Duodenal mucosa (tissue), 2 donors: ENCODE measurements at regions not wholly inside any gene's neighbourhood (a gene's known extent, or its start where the extent isn't known, plus 50 kb on each side); places are given as distances from the start of the nearest gene placed in this dataset.

ENCODE experiments used
- H3K27ac ChIP-seq: one replicate; pipeline ENCODE4 v1.7.0; 2013; ENCODE audit warnings: low read depth, low read length
- H3K27me3 ChIP-seq, 2 donors: one replicate each; pipeline ENCODE4 v1.7.0; 2013; ENCODE audit warnings: low read length in 2 of 2, control low read depth in 1 of 2; ENCODE audit not compliant: insufficient read depth in 2 of 2, control insufficient read depth in 1 of 2
- H3K36me3 ChIP-seq, 2 donors: one replicate each; pipeline ENCODE4 v1.7.0; 2013; ENCODE audit warnings: low read length in 2 of 2, control low read depth in 1 of 2; ENCODE audit not compliant: insufficient read depth in 2 of 2, control insufficient read depth in 1 of 2
- H3K4me1 ChIP-seq, 2 donors: one replicate each; pipeline ENCODE4 v1.7.0; 2013; ENCODE audit warnings: low read length in 2 of 2, control low read depth in 1 of 2; ENCODE audit not compliant: insufficient read depth in 2 of 2, control insufficient read depth in 1 of 2
- H3K4me3 ChIP-seq, 2 donors: one replicate each; pipeline ENCODE4 v1.7.0; 2013; ENCODE audit warnings: low read length in 2 of 2, low read depth in 1 of 2
- H3K9ac ChIP-seq, 2 donors: one replicate each; pipeline ENCODE4 v1.7.0; 2013; ENCODE audit warnings: low read length in 2 of 2, low read depth in 1 of 2
- H3K9me3 ChIP-seq, 2 donors: one replicate each; pipeline ENCODE4 v1.7.0; 2013; ENCODE audit warnings: low read length in 2 of 2, control low read depth in 1 of 2; ENCODE audit not compliant: control insufficient read depth in 1 of 2

DNA sequence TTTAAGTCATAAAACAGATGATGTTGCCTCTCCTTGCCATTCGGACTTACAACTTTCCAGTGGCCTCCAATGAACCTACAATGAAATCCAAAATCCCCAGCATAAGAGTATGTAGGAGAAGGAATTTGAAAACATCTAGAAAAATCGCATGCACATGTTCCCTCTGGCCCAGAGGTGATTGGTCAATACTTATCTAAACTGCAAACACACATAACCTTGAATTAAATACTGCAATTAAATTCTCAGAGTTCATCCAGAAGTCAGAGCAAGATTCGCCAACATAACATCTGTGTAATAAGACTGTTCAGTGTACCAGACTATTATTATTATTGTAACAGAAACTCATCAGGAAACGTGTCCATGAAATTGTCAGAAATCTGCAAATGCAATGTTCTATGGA lies 82.2 kb upstream of the USP29 start:
- Histone ChIP-seq H3K27me3 (no peaks in the 10 kb centered on the region), H3K9ac (no peak overlapping the region), H3K27ac (no peak overlapping the region), H3K4me3 (no peak overlapping the region), H3K4me1 (no peaks in the 10 kb centered on the region), H3K36me3 (no peaks in the 10 kb centered on the region), H3K9me3 (peaks cover 20 to 22% of the 10 kb centered on the region in 2 donors)

DNA sequence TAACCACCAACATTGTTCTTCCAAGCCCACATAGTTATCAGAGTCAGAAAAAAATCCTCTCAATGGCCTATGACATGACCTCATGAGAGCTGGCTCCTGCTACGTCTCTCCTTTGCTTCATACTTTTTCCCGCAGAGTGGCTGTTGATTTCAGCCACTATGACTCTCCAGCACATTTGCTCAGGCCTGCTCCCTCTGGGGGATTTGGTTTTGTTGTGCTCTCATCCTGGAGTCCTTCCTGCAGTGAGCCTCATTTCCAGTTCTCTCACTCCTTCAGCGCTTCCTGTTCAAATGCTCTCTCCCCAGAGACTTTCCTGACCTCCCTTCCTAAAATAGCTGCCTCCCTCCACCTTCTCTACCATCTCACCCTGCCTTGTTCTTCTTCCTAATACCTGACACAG lies 72.0 kb upstream of the USP29 start:
- Histone ChIP-seq H3K9me3 (peaks cover 25 to 47% of the 10 kb centered on the region in 2 donors), H3K4me1 (no peaks in the 10 kb centered on the region), H3K9ac (no peak overlapping the region), H3K27ac (no peak overlapping the region), H3K36me3 (no peaks in the 10 kb centered on the region), H3K4me3 (no peak overlapping the region), H3K27me3 (no peaks in the 10 kb centered on the region)

DNA sequence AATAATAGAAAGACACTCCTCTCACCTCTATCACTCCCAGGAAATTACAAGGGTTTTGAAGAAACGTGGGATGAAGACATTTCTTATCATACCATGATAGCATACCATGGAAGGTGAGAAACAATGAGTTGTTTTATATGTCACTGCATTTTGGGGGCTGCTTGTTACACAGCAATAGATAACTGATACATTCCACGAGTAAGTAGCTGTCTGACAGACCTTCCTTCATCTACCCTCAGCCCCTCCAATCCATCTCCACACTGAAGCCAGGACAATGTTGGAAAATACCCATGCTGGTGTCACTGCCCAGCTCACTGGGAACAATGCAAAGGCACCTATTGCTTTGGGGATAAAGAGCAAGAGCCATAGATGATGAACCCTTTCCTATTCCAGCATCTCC lies 68.9 kb upstream of the USP29 start:
- Histone ChIP-seq H3K36me3 (no peaks in the 10 kb centered on the region), H3K27ac (no peak overlapping the region), H3K9me3 (peaks cover 23 to 51% of the 10 kb centered on the region in 2 donors), H3K4me3 (no peak overlapping the region), H3K9ac (no peak overlapping the region), H3K4me1 (no peaks in the 10 kb centered on the region), H3K27me3 (no peaks in the 10 kb centered on the region)

DNA sequence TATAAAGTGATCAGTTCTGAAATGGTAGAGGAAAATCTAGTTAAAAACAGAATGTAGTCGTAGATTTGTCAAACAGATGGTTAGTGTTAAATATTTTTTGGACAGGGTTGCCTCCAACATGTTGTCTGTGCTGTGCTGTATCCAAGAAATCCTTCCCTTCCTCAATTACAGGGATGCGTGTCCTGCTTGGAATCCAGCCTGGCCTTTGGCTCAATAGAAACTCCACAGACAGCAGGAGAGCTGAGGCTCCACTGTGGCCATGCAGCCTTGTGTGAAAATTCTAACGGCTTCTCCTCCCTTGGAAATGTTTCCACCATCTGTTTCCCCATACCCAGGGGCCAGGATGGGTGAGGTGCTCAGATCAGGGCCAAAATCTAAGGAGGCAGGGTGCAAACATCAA lies 67.7 kb upstream of the USP29 start:
- Histone ChIP-seq H3K27me3 (no peaks in the 10 kb centered on the region), H3K27ac (no peak overlapping the region), H3K36me3 (no peaks in the 10 kb centered on the region), H3K4me3 (no peak overlapping the region), H3K9ac (no peak overlapping the region), H3K9me3 (peaks cover 23 to 52% of the 10 kb centered on the region in 2 donors), H3K4me1 (no peaks in the 10 kb centered on the region)

DNA sequence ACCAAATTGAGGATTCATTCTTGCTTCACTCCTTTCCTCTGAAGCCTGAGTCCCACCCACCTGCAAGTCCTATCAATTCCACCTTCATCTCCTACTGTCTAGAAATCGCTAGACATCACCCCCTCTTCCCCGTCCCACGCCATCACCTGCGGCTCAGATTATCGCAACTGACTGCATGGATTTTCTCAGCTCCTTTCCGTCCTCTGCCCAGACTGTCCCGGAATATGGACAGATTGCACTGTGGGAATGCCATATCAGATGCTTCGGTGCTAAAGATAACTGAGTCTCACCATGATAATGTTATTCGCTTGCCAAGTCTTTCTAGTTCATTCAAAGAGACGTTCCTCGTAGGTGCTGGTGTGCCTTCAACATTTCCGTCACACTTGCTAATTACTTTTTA lies 66.4 kb upstream of the USP29 start:
- Histone ChIP-seq H3K4me3 (no peak overlapping the region), H3K27me3 (no peaks in the 10 kb centered on the region), H3K27ac (no peak overlapping the region), H3K36me3 (no peaks in the 10 kb centered on the region), H3K9me3 (peaks cover 25 to 47% of the 10 kb centered on the region in 2 donors), H3K4me1 (no peaks in the 10 kb centered on the region), H3K9ac (no peak overlapping the region)

DNA sequence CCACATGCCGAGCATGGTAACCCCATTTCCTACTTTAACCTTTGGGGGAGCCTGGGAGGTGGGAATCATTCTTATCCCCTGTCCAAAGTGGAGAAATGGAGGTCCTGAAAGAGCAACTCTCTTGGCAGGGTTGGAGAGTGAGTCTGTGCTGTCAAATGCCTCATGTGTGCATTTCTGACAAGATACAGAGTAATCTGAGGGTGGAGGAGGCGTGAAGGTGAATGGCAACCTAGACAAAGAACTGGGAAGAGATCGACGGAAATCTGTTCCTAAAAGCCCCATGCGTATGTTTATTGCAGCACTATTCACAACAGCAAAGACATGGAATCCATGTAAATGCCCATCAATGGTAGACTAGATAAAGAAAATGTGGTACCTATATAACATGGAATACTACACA lies 63.8 kb upstream of the USP29 start:
- Histone ChIP-seq H3K36me3 (no peaks in the 10 kb centered on the region), H3K9me3 (peaks cover 25 to 36% of the 10 kb centered on the region in 2 donors), H3K9ac (no peak overlapping the region), H3K4me1 (no peaks in the 10 kb centered on the region), H3K4me3 (no peak overlapping the region), H3K27ac (no peak overlapping the region), H3K27me3 (no peaks in the 10 kb centered on the region)

DNA sequence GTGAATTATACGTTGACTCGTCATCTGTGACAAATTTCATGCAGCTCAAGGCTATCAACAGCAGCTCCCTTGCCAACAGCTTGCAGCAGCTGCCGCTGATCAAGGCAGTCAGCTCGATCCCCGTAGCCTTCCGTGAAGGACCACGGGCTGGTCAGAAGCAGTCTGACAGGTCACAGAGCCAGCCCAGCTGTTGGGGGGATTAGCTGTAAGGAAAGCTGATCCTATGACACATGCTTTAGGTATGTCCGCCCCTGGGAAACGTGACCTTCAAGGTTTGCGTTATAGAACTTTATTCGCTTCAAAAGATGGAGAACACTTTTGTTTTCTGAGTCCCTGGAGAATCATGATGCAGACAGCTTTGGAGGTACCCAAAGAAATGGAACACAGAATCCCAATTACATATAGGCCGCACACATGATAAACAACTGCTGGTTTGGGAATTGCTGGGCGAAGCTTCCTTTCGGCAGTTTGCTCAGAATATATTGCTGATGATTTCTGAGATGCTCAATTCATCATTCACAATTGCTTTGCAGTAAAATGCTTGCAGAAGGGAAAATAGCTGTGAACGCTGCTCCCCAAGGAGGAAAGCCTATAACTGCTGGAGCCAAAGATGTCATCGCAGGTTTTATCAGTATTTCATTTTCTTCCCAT lies 62.6 kb upstream of the USP29 start:
- Histone ChIP-seq H3K4me3 (peak overlapping the region in 1 of 2 donors; percentile 15), H3K9me3 (peaks cover 25 to 30% of the 10 kb centered on the region in 2 donors), H3K27ac (no peak overlapping the region), H3K4me1 (no peaks in the 10 kb centered on the region), H3K27me3 (no peaks in the 10 kb centered on the region), H3K36me3 (no peaks in the 10 kb centered on the region), H3K9ac (no peak overlapping the region)

DNA sequence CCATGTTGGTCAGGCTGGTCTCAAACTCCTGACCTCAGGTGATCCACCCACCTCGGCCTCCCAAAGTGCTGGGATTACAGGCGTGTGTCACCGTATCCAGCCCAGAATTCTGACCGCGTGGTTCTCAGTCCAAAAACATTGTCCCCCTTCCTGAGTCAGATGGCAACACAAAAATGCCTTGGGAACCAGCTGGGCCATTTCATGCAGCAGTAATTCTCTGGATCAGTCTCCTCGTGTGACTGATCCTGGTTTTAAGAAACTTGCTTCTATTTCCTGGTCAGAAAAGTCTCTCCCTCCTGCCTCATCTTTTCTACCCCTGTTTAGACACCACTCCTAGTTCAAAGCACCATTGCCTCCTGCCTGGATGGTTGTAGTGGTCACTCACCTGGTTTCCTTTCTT lies 60.9 kb upstream of the USP29 start:
- H3K9me3 ChIP-seq: peaks cover 21 to 29% of the 10 kb centered on the region in 2 donors
- no peak overlapping the region for H3K9ac ChIP-seq
- no peaks in the 10 kb centered on the region for H3K36me3 ChIP-seq
- no peaks in the 10 kb centered on the region for H3K27me3 ChIP-seq
- H3K4me1 ChIP-seq: no peaks in the 10 kb centered on the region
- H3K4me3 ChIP-seq: no peak overlapping the region
- no peak overlapping the region for H3K27ac ChIP-seq

DNA sequence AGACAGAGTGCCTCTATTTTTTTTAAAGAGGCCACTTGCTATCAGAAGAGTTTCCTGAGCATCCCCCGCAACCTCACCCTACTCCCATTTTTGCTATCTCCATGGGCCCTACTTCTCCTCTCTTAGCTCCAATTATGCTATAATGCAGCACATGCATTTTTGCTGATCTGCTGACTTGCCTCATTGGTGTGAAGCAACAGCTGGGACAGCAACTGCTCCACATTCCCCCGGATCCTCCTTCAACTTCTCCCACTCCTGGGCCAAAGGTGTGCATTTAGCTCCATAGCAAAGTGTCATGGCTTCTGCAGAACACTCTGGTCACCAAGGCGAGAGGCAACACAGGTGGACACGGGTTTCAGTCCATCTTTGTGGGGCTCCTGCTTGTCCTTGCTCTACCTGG lies 56.7 kb upstream of the USP29 start:
- H3K9me3 ChIP-seq: peaks cover 24 to 26% of the 10 kb centered on the region in 2 donors
- no peak overlapping the region for H3K4me3 ChIP-seq
- H3K9ac ChIP-seq: no peak overlapping the region
- no peaks in the 10 kb centered on the region for H3K36me3 ChIP-seq
- no peaks in the 10 kb centered on the region for H3K27me3 ChIP-seq
- no peaks in the 10 kb centered on the region for H3K4me1 ChIP-seq
- H3K27ac ChIP-seq: no peak overlapping the region

DNA sequence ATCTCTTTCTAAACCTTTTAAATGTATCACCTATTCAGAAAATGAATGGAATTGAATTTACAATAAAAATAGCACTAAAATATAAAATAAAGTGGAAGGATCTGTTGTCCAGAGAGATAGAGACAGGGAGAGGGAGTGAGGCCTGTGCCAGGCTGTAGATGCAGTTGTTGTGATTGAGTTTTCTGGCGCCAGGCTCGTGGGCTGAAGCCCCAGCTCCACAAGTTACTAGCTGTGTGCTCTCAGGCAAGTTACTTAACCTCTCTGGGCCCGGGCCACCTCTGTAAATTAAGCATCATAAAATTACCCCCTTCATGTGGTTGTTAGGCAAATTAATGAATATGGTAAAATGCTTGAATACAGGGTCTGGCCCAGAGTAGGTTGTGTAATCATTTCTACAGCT lies 52.3 kb upstream of the USP29 start:
- Histone ChIP-seq H3K36me3 (no peaks in the 10 kb centered on the region), H3K9me3 (peaks cover 30 to 36% of the 10 kb centered on the region in 2 donors), H3K4me1 (no peaks in the 10 kb centered on the region), H3K27me3 (no peaks in the 10 kb centered on the region), H3K4me3 (no peak overlapping the region), H3K27ac (no peak overlapping the region), H3K9ac (no peak overlapping the region)

DNA sequence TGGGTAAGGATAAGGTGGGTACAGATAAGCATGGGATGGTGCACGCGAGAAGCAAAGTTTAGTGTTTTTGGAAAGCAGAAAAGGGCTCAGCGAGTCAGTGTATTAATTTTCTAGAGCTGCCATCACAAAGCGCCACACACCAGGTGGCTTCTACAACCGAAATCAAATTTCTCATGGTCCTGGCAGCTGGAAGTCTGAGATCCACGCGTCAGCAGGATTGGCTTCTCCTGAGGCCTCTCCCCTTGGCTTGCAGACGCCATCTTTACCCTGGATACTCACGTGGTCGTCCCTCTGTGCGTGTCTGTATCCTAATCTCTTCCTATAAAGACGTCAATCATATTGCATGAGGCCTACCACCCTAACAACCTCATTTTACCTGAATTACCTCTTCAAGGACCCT lies 51.5 kb upstream of the USP29 start:
- peaks cover 28 to 30% of the 10 kb centered on the region in 2 donors for H3K9me3 ChIP-seq
- no peak overlapping the region for H3K9ac ChIP-seq
- no peaks in the 10 kb centered on the region for H3K4me1 ChIP-seq
- H3K27ac ChIP-seq: no peak overlapping the region
- H3K27me3 ChIP-seq: no peaks in the 10 kb centered on the region
- H3K36me3 ChIP-seq: no peaks in the 10 kb centered on the region
- H3K4me3 ChIP-seq: no peak overlapping the region
